Neuronal stem cell (in vitro differentiated cells): ENCODE measurements at regions not wholly inside any gene's neighbourhood (a gene's known extent, or its start where the extent isn't known, plus 50 kb on each side); places are given as distances from the start of the nearest gene placed in this dataset.

Experiments used
- DNase-seq: peaks from one replicate; pipeline ENCODE4 v3.0.0-alpha.2; 2013; ENCODE audit warnings: low spot score
- H2AFZ ChIP-seq: one replicate; pipeline ENCODE4 v1.6.1; 2013; ENCODE audit warnings: mild to moderate bottlenecking, low read length, inconsistent platforms
- H2AK5ac ChIP-seq: 2 replicates; pipeline ENCODE4 v1.6.1; 2013; ENCODE audit warnings: low read depth, mild to moderate bottlenecking, inconsistent platforms, low read length, moderate library complexity, mixed read lengths
- H2BK120ac ChIP-seq: 2 replicates; pipeline ENCODE4 v1.6.1; 2013; ENCODE audit warnings: low read depth, mild to moderate bottlenecking, inconsistent platforms, low read length, moderate library complexity, mixed read lengths
- H2BK12ac ChIP-seq: one replicate; pipeline ENCODE4 v1.6.1; 2013; ENCODE audit warnings: low read length, inconsistent platforms
- H2BK15ac ChIP-seq: 2 replicates; pipeline ENCODE4 v1.6.1; 2013; ENCODE audit warnings: mild to moderate bottlenecking, low read length, inconsistent platforms, mixed read lengths
- H2BK5ac ChIP-seq: one replicate; pipeline ENCODE4 v1.6.1; 2013; ENCODE audit warnings: inconsistent platforms, mild to moderate bottlenecking, low read length, moderate library complexity
- H3K14ac ChIP-seq: one replicate; pipeline ENCODE4 v1.6.1; 2013; ENCODE audit warnings: low read length, inconsistent platforms
- H3K18ac ChIP-seq: 2 replicates; pipeline ENCODE4 v1.6.1; 2013; ENCODE audit warnings: low read length, inconsistent platforms
- H3K23ac ChIP-seq: 2 replicates; pipeline ENCODE4 v1.6.1; 2013; ENCODE audit warnings: low read depth, mild to moderate bottlenecking, mixed read lengths, low read length, inconsistent platforms; ENCODE audit not compliant: poor library complexity
- H3K27ac ChIP-seq: replicated peaks from 3 replicates; pipeline ENCODE4 v1.5.1; 2013; ENCODE audit warnings: low read length, inconsistent platforms
- H3K27me3 ChIP-seq, 3 experiments: 2 replicates each; pipeline ENCODE4 v1.6.1; 2013; ENCODE audit warnings: low read length in 3 of 3, mild to moderate bottlenecking in 2 of 3, inconsistent platforms in 1 of 3, low read depth in 1 of 3, mixed read lengths in 1 of 3, moderate library complexity in 1 of 3; ENCODE audit not compliant: control insufficient read depth in 3 of 3, insufficient read depth in 3 of 3
- H3K36me3 ChIP-seq, 2 donors: replicated peaks in 1 of 2; 2 replicates each; pipeline ENCODE4 v1.6.1; 2013; ENCODE audit warnings: low read length in 2 of 2; ENCODE audit not compliant: control insufficient read depth in 2 of 2, insufficient read depth in 2 of 2
- H3K4ac ChIP-seq: 2 replicates; pipeline ENCODE4 v1.6.1; 2013; ENCODE audit warnings: inconsistent platforms, mild to moderate bottlenecking, low read length, moderate library complexity
- H3K4me1 ChIP-seq, 2 donors: 1 replicate in 1 of 2; 2 replicates in 1 of 2; pipeline ENCODE4 v1.6.1; 2013; ENCODE audit warnings: low read length in 2 of 2, low read depth in 1 of 2; ENCODE audit not compliant: control insufficient read depth in 2 of 2, insufficient read depth in 1 of 2
- H3K4me2 ChIP-seq: one replicate; pipeline ENCODE4 v1.6.1; 2013; ENCODE audit warnings: mild to moderate bottlenecking, low read length, inconsistent platforms; ENCODE audit not compliant: insufficient read depth, poor library complexity, severe bottlenecking
- H3K4me3 ChIP-seq, 2 donors: 2 replicates each; pipeline ENCODE4 v1.5.1; 2013; ENCODE audit warnings: low read length in 2 of 2, mild to moderate bottlenecking in 2 of 2, inconsistent platforms in 1 of 2, moderate library complexity in 1 of 2
- H3K79me1 ChIP-seq: one replicate; pipeline ENCODE4 v1.6.1; 2013; ENCODE audit warnings: low read depth, mild to moderate bottlenecking, inconsistent platforms, low read length, moderate library complexity
- H3K9ac ChIP-seq: one replicate; pipeline ENCODE4 v1.6.1; 2013; ENCODE audit warnings: mild to moderate bottlenecking, low read depth, low read length, inconsistent platforms; ENCODE audit not compliant: poor library complexity
- H3K9me3 ChIP-seq, 2 donors: replicated peaks in 1 of 2; 2 replicates each; pipeline versions ENCODE3 to v1.6.1; 2013; ENCODE audit warnings: low read length in 2 of 2, mild to moderate bottlenecking in 2 of 2, inconsistent platforms in 1 of 2, low read depth in 1 of 2, mixed read lengths in 1 of 2, moderate library complexity in 1 of 2; ENCODE audit not compliant: control insufficient read depth in 2 of 2, insufficient read depth in 1 of 2
- H4K8ac ChIP-seq: one replicate; pipeline ENCODE4 v1.6.1; 2013; ENCODE audit warnings: low read depth, mild to moderate bottlenecking, inconsistent platforms, low read length, moderate library complexity
- H4K91ac ChIP-seq: one replicate; pipeline ENCODE4 v1.6.1; 2013; ENCODE audit warnings: low read length, low read depth, mild to moderate bottlenecking, inconsistent platforms; ENCODE audit not compliant: poor library complexity
- WGBS, 2 donors: extraction: QIAGEN DNeasy Blood & Tissue Kit; methylation state at CpG; one replicate each; pipeline ENCODE4 v1.1.7; 2013; ENCODE audit warnings: missing lambda C conversion rate in 2 of 2, mixed read lengths in 1 of 2; ENCODE audit not compliant: insufficient read length in 2 of 2, insufficient replicate concordance in 1 of 2; ENCODE audit errors: extremely low coverage in 2 of 2; 5-methylcytosine and 5-hydroxymethylcytosine counted together

GRCh38 chr5:19314840-19315239, 673.2 kb downstream of the CDH18 start:
- Histone ChIP-seq H2BK15ac (no peak overlapping the region), H2BK12ac (no peak overlapping the region), H3K27ac (no peak overlapping the region), H2AK5ac (no peak overlapping the region), H3K9ac (no peak overlapping the region), H4K91ac (no peak overlapping the region), H2BK120ac (no peak overlapping the region), H4K8ac (no peak overlapping the region), H3K4me1 (peaks cover 0 to under 1% of the 10 kb centered on the region in 2 donors), H2BK5ac (no peak overlapping the region), H3K4me3 (no peak overlapping the region), H3K18ac (no peak overlapping the region), H3K4me2 (no peak overlapping the region), H3K14ac (no peak overlapping the region), H3K23ac (no peak overlapping the region), H3K27me3 (no peaks in the 10 kb centered on the region), H3K36me3 (no peaks in the 10 kb centered on the region), H3K4ac (no peak overlapping the region), H3K79me1 (no peaks in the 10 kb centered on the region), H3K9me3 (peaks cover 0 to under 1% of the 10 kb centered on the region in 2 donors), H2AFZ (no peak overlapping the region)
- no peak for DNase-seq
- no CpG with 5 or more reads among the region's 1 CpG for WGBS, 2 donors

GRCh38 chr5:19319252-19319651, 668.7 kb downstream of the CDH18 start:
- WGBS, 2 donors: no CpG with 5 or more reads among the region's 1 CpG
- Histone ChIP-seq H3K79me1 (no peaks in the 10 kb centered on the region), H2AK5ac (no peak overlapping the region)

GRCh38 chr5:19322716-19323485, 665.1 kb downstream of the CDH18 start:
- H3K9ac ChIP-seq: no peak overlapping the region
- no peaks in the 10 kb centered on the region for H3K79me1 ChIP-seq
- H2BK12ac ChIP-seq: no peak overlapping the region
- H3K4ac ChIP-seq: no peak overlapping the region
- H4K8ac ChIP-seq: no peak overlapping the region
- H2AK5ac ChIP-seq: no peak overlapping the region
- H2AFZ ChIP-seq: peak overlapping the region; percentile 79
- H3K4me3 ChIP-seq: no peak overlapping the region
- no peak overlapping the region for H4K91ac ChIP-seq
- H3K23ac ChIP-seq: no peak overlapping the region
- H2BK15ac ChIP-seq: no peak overlapping the region
- peaks cover 0 to 6% of the 10 kb centered on the region in 2 donors for H3K4me1 ChIP-seq
- no peak overlapping the region for H3K14ac ChIP-seq
- WGBS, 2 donors: no CpG with 5 or more reads among the region's 4 CpGs
- H3K27ac ChIP-seq: no peak overlapping the region
- H3K9me3 ChIP-seq: no peaks in the 10 kb centered on the region
- H3K27me3 ChIP-seq: no peaks in the 10 kb centered on the region
- no peak overlapping the region for H3K4me2 ChIP-seq
- no peak for DNase-seq
- no peak overlapping the region for H2BK5ac ChIP-seq
- H3K36me3 ChIP-seq: no peaks in the 10 kb centered on the region
- no peak overlapping the region for H3K18ac ChIP-seq
- H2BK120ac ChIP-seq: no peak overlapping the region

More at GRCh38 chr5:19319252-19319651, 668.7 kb downstream of the CDH18 start:
- Histone ChIP-seq H3K9ac (no peak overlapping the region), H3K4me1 (peaks cover 0 to 6% of the 10 kb centered on the region in 2 donors), H3K18ac (no peak overlapping the region), H2BK5ac (no peak overlapping the region), H3K27ac (no peak overlapping the region), H4K8ac (no peak overlapping the region), H3K9me3 (no peaks in the 10 kb centered on the region), H3K27me3 (no peaks in the 10 kb centered on the region), H2BK15ac (no peak overlapping the region), H3K36me3 (no peaks in the 10 kb centered on the region), H3K4me2 (no peak overlapping the region), H3K14ac (no peak overlapping the region), H4K91ac (no peak overlapping the region), H3K23ac (no peak overlapping the region), H3K4me3 (no peak overlapping the region), H2BK120ac (no peak overlapping the region), H2BK12ac (no peak overlapping the region), H3K4ac (no peak overlapping the region), H2AFZ (no peak overlapping the region)
- DNase-seq: no peak

DNA sequence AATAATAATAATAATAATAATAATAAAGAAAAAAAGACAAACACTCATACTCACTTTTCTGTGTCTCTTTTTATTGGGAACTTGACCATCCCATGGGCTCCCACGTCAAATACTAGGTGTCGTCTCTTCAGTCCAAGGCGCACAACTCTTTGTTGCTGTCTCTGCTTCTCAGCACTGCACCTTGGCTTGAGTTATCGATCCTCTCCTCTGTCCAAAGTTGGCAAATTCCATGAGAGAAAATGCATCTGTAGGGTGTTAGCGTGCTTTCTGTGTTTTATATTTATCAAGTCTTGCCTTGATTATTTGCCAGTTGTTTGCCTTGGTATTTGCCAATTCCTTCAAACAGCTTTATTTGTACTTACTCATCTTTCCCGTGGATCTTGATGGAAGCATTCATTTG, 653.7 kb downstream of the CDH18 start:
- Histone ChIP-seq H3K4ac (no peak overlapping the region), H3K23ac (no peak overlapping the region), H2BK5ac (no peak overlapping the region), H3K79me1 (no peaks in the 10 kb centered on the region), H4K8ac (no peak overlapping the region), H3K14ac (no peak overlapping the region), H3K4me3 (no peak overlapping the region), H3K18ac (no peak overlapping the region), H2BK12ac (no peak overlapping the region), H3K9me3 (peaks cover 0 to 2% of the 10 kb centered on the region in 2 donors), H3K27me3 (no peaks in the 10 kb centered on the region), H3K36me3 (no peaks in the 10 kb centered on the region), H3K4me2 (no peak overlapping the region), H3K9ac (no peak overlapping the region), H4K91ac (no peak overlapping the region), H2BK15ac (no peak overlapping the region), H3K4me1 (no peaks in the 10 kb centered on the region), H2AFZ (no peak overlapping the region), H3K27ac (no peak overlapping the region), H2AK5ac (no peak overlapping the region), H2BK120ac (no peak overlapping the region)
- no peak for DNase-seq
- no CpG with 5 or more reads among the region's 6 CpGs for WGBS, 2 donors
